ENCODE measurements at regions not wholly inside any gene's neighbourhood (a gene's known extent, or its start where the extent isn't known, plus 50 kb on each side); places are given as distances from the start of the nearest gene placed in this dataset.

- TF ChIP-seq CTCF (IDR thresholded peaks at IDR 0.05; ENCODE audit: low read length) (no peak), EZH2phosphoT487 (IDR thresholded peaks at IDR 0.05; ENCODE audit: low read length) (no peak), EZH2 (optimal IDR thresholded peaks at IDR 0.05; ENCODE audit: low read depth, low read length) (no peak)
Measured at GRCh38 chr2:63742580-63742976, 99.1 kb upstream of the UGP2 start.
